ENCODE measurements at regions not wholly inside any gene's neighbourhood (a gene's known extent, or its start where the extent isn't known, plus 50 kb on each side); places are given as distances from the start of the nearest gene placed in this dataset.

DNA sequence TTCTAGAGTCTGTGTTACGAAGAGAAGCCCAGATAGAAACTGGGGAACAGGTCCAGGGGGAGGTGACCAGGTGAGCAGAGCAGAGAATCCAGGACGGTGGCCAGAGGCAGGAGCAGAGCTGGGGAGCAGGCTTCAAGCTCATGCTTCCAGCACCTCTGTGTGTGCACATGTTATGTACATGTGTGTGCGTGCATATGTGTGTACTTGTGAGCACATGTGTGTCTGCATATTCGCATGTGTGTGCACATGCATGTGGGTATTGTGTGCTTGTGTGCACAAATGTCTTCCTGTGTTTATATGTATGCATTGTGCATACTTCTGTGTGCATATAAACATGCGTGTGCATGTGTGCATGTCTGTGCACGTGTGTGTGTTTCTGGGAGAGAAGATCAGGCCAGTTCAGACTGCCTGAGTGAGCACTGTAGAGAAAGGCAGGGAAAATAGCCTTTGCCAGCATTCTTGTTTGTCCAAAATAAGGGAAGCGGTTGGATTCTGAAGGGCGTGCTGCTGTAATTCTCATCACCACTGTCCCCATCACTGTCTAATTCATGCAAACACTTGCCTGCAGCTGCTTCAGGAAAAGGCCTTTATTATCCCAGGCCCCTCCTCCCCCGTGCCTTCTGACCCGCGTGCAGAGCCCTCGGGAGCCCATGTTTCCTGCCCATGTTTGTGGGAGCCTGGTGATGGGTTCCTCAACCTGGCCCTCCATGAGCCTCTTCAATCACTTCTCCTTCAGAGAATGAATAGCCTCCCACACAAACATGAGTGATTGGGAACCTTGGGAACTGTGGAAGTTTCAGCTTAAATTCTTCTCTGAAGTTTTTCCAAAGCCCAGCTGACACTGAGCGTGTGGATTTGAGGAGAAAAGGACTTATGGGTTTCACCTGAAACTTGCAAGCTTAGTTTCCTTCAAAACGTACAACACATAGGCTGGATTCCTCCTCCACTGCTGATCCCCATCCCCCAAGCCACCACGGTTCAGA is 161.7 kb upstream of the AFDN start:
- TF ChIP-seq, protein P1, sequence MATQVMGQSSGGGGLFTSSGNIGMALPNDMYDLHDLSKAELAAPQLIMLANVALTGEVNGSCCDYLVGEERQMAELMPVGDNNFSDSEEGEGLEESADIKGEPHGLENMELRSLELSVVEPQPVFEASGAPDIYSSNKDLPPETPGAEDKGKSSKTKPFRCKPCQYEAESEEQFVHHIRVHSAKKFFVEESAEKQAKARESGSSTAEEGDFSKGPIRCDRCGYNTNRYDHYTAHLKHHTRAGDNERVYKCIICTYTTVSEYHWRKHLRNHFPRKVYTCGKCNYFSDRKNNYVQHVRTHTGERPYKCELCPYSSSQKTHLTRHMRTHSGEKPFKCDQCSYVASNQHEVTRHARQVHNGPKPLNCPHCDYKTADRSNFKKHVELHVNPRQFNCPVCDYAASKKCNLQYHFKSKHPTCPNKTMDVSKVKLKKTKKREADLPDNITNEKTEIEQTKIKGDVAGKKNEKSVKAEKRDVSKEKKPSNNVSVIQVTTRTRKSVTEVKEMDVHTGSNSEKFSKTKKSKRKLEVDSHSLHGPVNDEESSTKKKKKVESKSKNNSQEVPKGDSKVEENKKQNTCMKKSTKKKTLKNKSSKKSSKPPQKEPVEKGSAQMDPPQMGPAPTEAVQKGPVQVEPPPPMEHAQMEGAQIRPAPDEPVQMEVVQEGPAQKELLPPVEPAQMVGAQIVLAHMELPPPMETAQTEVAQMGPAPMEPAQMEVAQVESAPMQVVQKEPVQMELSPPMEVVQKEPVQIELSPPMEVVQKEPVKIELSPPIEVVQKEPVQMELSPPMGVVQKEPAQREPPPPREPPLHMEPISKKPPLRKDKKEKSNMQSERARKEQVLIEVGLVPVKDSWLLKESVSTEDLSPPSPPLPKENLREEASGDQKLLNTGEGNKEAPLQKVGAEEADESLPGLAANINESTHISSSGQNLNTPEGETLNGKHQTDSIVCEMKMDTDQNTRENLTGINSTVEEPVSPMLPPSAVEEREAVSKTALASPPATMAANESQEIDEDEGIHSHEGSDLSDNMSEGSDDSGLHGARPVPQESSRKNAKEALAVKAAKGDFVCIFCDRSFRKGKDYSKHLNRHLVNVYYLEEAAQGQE (IDR thresholded peaks at IDR 0.05; ENCODE audit: low read depth): no peak
- TF ChIP-seq RAD21 (IDR thresholded peaks at IDR 0.05; ENCODE audit: low read depth): no peak
- TF ChIP-seq, protein P2, sequence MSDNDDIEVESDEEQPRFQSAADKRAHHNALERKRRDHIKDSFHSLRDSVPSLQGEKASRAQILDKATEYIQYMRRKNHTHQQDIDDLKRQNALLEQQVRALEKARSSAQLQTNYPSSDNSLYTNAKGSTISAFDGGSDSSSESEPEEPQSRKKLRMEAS (IDR thresholded peaks at IDR 0.05): no peak
- TF ChIP-seq TAF1 (IDR thresholded peaks at IDR 0.05; ENCODE audit: low read depth): no peak
- TF ChIP-seq EGR1 (IDR thresholded peaks at IDR 0.05): no peak
- no peak for TF ChIP-seq ZBTB7A (IDR thresholded peaks at IDR 0.05; ENCODE audit: low read depth)
- no peak for TF ChIP-seq CEBPB (IDR thresholded peaks at IDR 0.05)
- TF ChIP-seq YY1 (IDR thresholded peaks at IDR 0.05; ENCODE audit: low read depth): no peak
- no peak for TF ChIP-seq EP300 (IDR thresholded peaks at IDR 0.05; ENCODE audit: borderline replicate concordance)
- TF ChIP-seq TCF12 (IDR thresholded peaks at IDR 0.05; ENCODE audit: low read depth): no peak
- no peak for TF ChIP-seq TEAD4 (IDR thresholded peaks at IDR 0.05)
- TF ChIP-seq, protein P3, sequence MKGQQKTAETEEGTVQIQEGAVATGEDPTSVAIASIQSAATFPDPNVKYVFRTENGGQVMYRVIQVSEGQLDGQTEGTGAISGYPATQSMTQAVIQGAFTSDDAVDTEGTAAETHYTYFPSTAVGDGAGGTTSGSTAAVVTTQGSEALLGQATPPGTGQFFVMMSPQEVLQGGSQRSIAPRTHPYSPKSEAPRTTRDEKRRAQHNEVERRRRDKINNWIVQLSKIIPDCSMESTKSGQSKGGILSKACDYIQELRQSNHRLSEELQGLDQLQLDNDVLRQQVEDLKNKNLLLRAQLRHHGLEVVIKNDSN (IDR thresholded peaks at IDR 0.05): no peak
